ENCODE measurements at regions not wholly inside any gene's neighbourhood (a gene's known extent, or its start where the extent isn't known, plus 50 kb on each side); places are given as distances from the start of the nearest gene placed in this dataset.

GRCh38 chr7:52771177-52771576, 264.3 kb upstream of the POM121L12 start:
- Histone ChIP-seq H3K9me3 (ENCODE audit: low read length) (0 out of 2 replicates have a peak, but pooled peaks cover 2% of the 10 kb centered on the region), H3K4me1 (ENCODE audit: insufficient read depth, low read length, severe bottlenecking) (peaks cover 79% of the 10 kb centered on the region), H3F3A (ENCODE audit: insufficient read depth, low read length) (no peaks in the 10 kb centered on the region), H3K4me3 (ENCODE audit: low read depth, low read length, poor library complexity, severe bottlenecking) (no peak overlapping the region), H3K79me2 (ENCODE audit: insufficient read depth, low read length) (no peaks in the 10 kb centered on the region), H3K9ac (ENCODE audit: low read length) (no peak overlapping the region), H4K20me1 (ENCODE audit: insufficient read depth, low read length) (no peaks in the 10 kb centered on the region), H3K36me3 (ENCODE audit: insufficient read depth, low read length) (no peaks in the 10 kb centered on the region), H3K27ac (ENCODE audit: low read depth, low read length, poor library complexity, severe bottlenecking) (peak overlapping the region; percentile 66), H3K4me2 (ENCODE audit: low read length) (no peak overlapping the region), H3K27me3 (ENCODE audit: insufficient read depth, low read length) (no peaks in the 10 kb centered on the region), H3K9me2 (ENCODE audit: low read depth, low read length) (no peaks in the 10 kb centered on the region), H2AFZ (ENCODE audit: low read length) (peak overlapping the region; percentile 26; the same call in 1 of the 2 replicates)
- no peak for TF ChIP-seq EZH2 (IDR thresholded peaks at IDR 0.05; ENCODE audit: borderline replicate concordance, low read length)
- no peak for TF ChIP-seq CTCF (IDR thresholded peaks at IDR 0.05; ENCODE audit: low read length)

GRCh38 chr7:52764492-52765169, 270.8 kb upstream of the POM121L12 start:
- H3K9me2 ChIP-seq (ENCODE audit: low read depth, low read length): no peaks in the 10 kb centered on the region
- peaks cover 42% of the 10 kb centered on the region for H3K4me1 ChIP-seq (ENCODE audit: insufficient read depth, low read length, severe bottlenecking)
- no peak overlapping the region for H2AFZ ChIP-seq (ENCODE audit: low read length)
- no peak overlapping the region for H3K4me3 ChIP-seq (ENCODE audit: low read depth, low read length, poor library complexity, severe bottlenecking)
- peak overlapping the region; percentile 18 for H3K27ac ChIP-seq (ENCODE audit: low read depth, low read length, poor library complexity, severe bottlenecking)
- no peaks in the 10 kb centered on the region for H3K9me3 ChIP-seq (ENCODE audit: low read length)
- no peaks in the 10 kb centered on the region for H3K27me3 ChIP-seq (ENCODE audit: insufficient read depth, low read length)
- no peak overlapping the region for H3K4me2 ChIP-seq (ENCODE audit: low read length)
- TF ChIP-seq CTCF (IDR thresholded peaks at IDR 0.05; ENCODE audit: low read length) (no peak; the same call in 1 of the 2 replicates), EZH2 (IDR thresholded peaks at IDR 0.05; ENCODE audit: borderline replicate concordance, low read length) (no peak)
- no peaks in the 10 kb centered on the region for H4K20me1 ChIP-seq (ENCODE audit: insufficient read depth, low read length)
- H3K9ac ChIP-seq (ENCODE audit: low read length): no peak overlapping the region
- H3F3A ChIP-seq (ENCODE audit: insufficient read depth, low read length): no peaks in the 10 kb centered on the region
- no peaks in the 10 kb centered on the region for H3K79me2 ChIP-seq (ENCODE audit: insufficient read depth, low read length)
- H3K36me3 ChIP-seq (ENCODE audit: insufficient read depth, low read length): no peaks in the 10 kb centered on the region

GRCh38 chr7:52758356-52758755, 277.1 kb upstream of the POM121L12 start:
- H3F3A ChIP-seq (ENCODE audit: insufficient read depth, low read length): no peaks in the 10 kb centered on the region
- peak overlapping the region; percentile 40 for H3K27ac ChIP-seq (ENCODE audit: low read depth, low read length, poor library complexity, severe bottlenecking)
- TF ChIP-seq CTCF (IDR thresholded peaks at IDR 0.05; ENCODE audit: low read length) (no peak), EZH2 (IDR thresholded peaks at IDR 0.05; ENCODE audit: borderline replicate concordance, low read length) (no peak)
- peaks cover 62% of the 10 kb centered on the region for H3K4me1 ChIP-seq (ENCODE audit: insufficient read depth, low read length, severe bottlenecking)
- H3K79me2 ChIP-seq (ENCODE audit: insufficient read depth, low read length): no peaks in the 10 kb centered on the region
- no peaks in the 10 kb centered on the region for H3K36me3 ChIP-seq (ENCODE audit: insufficient read depth, low read length)
- no peak overlapping the region for H3K9ac ChIP-seq (ENCODE audit: low read length)
- no peak overlapping the region for H3K4me3 ChIP-seq (ENCODE audit: low read depth, low read length, poor library complexity, severe bottlenecking)
- H4K20me1 ChIP-seq (ENCODE audit: insufficient read depth, low read length): no peaks in the 10 kb centered on the region
- no peak overlapping the region for H2AFZ ChIP-seq (ENCODE audit: low read length)
- H3K4me2 ChIP-seq (ENCODE audit: low read length): no peak overlapping the region
- H3K9me3 ChIP-seq (ENCODE audit: low read length): no peaks in the 10 kb centered on the region
- H3K27me3 ChIP-seq (ENCODE audit: insufficient read depth, low read length): no peaks in the 10 kb centered on the region
- no peaks in the 10 kb centered on the region for H3K9me2 ChIP-seq (ENCODE audit: low read depth, low read length)

Measured in OCI-LY1 (cell line).